ENCODE measurements at regions not wholly inside any gene's neighbourhood (a gene's known extent, or its start where the extent isn't known, plus 50 kb on each side); places are given as distances from the start of the nearest gene placed in this dataset.
A peak's percentile ranks its signal among the peaks of the same experiment; 100 is the strongest.

GRCh38 chrX:17964871-17965270 lies 103.8 kb upstream of the RAI2 start:
- no peak for ATAC-seq
- Histone ChIP-seq H4K20me1 (replicated peaks; ENCODE audit: control insufficient read depth, insufficient read depth, low read length) (no peaks in the 10 kb centered on the region), H3K9ac (ENCODE audit: insufficient read depth in 1 of 2, low read depth in 2 of 2, low read length in 2 of 2) (no peak overlapping the region), H3K27ac (ENCODE audit: extremely low read depth, low read depth, low read length) (no peak overlapping the region), H3K9me3 (replicated peaks; ENCODE audit: control insufficient read depth, insufficient read depth, low read depth, low read length) (no peaks in the 10 kb centered on the region), H3K4me3 (no peak overlapping the region), H3K4me1 (replicated peaks in 1 of 2; ENCODE audit: control insufficient read depth in 2 of 2, insufficient read depth in 2 of 2, low read length in 2 of 2) (no peaks in the 10 kb centered on the region), H3K4me2 (ENCODE audit: insufficient read depth, low read length) (no peak overlapping the region), H3K27me3 (ENCODE audit: control insufficient read depth in 2 of 2, insufficient read depth in 2 of 2, low read length in 2 of 2) (no peaks in the 10 kb centered on the region), H3K36me3 (ENCODE audit: control insufficient read depth, insufficient read depth, low read length) (no peaks in the 10 kb centered on the region), H3K9me1 (ENCODE audit: control insufficient read depth, insufficient read depth, low read length) (no peaks in the 10 kb centered on the region), H3K79me2 (ENCODE audit: control insufficient read depth, insufficient read depth, low read length) (no peaks in the 10 kb centered on the region), H2AFZ (ENCODE audit: low read depth, low read length) (no peak overlapping the region)
- BruUV-seq (replicated peaks), result no TSS peak
- DNase-seq (ENCODE audit: extremely low read depth in 1 of 4, low spot score in 3 of 4), result no peak
- in situ Hi-C loops (cut with MboI), result loop anchor here (25.0 kb wide), 1 partner anchor 422 kb away; no protein-coding TSS in a partner anchor
- ChIA-PET POLR2A (no interaction called here), CTCF (ENCODE audit: low intra/inter-chr PET ratio) (no interaction called here)
- whole genome bisulfite sequencing (ENCODE audit: insufficient coverage, low coverage, missing lambda C conversion rate), result 0% methylated on average over 1 of the region's 1 CpG
- intact Hi-C loops (cut with micrococcal nuclease), result no loop called here
- no peak for FAIRE-seq
- TF ChIP-seq BRD9 (IDR thresholded peaks at IDR 0.05; ENCODE audit: low read depth, partially characterized antibody) (no peak), ZNF79 (CRISPR knock-in tag; IDR thresholded peaks at IDR 0.05; ENCODE audit: low read depth) (peak; percentile 92)

- H3K27me3 ChIP-seq (ENCODE audit: control insufficient read depth in 2 of 2, insufficient read depth in 2 of 2, low read length in 2 of 2), result no peaks in the 10 kb centered on the region
- H3K27ac ChIP-seq (ENCODE audit: extremely low read depth, low read depth, low read length), result no peak overlapping the region
- ATAC-seq (no peak), FAIRE-seq (no peak), DNase-seq (ENCODE audit: extremely low read depth in 1 of 4, low spot score in 3 of 4) (no peak)
- no peak overlapping the region for H3K4me3 ChIP-seq
- H2AFZ ChIP-seq (ENCODE audit: low read depth, low read length), result no peak overlapping the region
- 0% methylated on average over 3 of the region's 3 CpGs for WGBS (ENCODE audit: insufficient coverage, low coverage, missing lambda C conversion rate)
- no peak overlapping the region for H3K9ac ChIP-seq (ENCODE audit: insufficient read depth in 1 of 2, low read depth in 2 of 2, low read length in 2 of 2)
- no peaks in the 10 kb centered on the region for H3K9me1 ChIP-seq (ENCODE audit: control insufficient read depth, insufficient read depth, low read length)
- CTCF ChIA-PET (ENCODE audit: low intra/inter-chr PET ratio), result no interaction called here
- in situ Hi-C loops (cut with MboI) (loop anchor here (25.0 kb wide), 1 partner anchor 426 kb away; no protein-coding TSS in a partner anchor), intact Hi-C loops (cut with micrococcal nuclease) (no loop called here)
- no peaks in the 10 kb centered on the region for H3K79me2 ChIP-seq (ENCODE audit: control insufficient read depth, insufficient read depth, low read length)
- no peaks in the 10 kb centered on the region for H4K20me1 ChIP-seq (replicated peaks; ENCODE audit: control insufficient read depth, insufficient read depth, low read length)
- H3K9me3 ChIP-seq (replicated peaks; ENCODE audit: control insufficient read depth, insufficient read depth, low read depth, low read length), result no peaks in the 10 kb centered on the region
- POLR2A ChIA-PET, result no interaction called here
- no TSS peak for BruUV-seq (replicated peaks)
- H3K4me1 ChIP-seq (replicated peaks in 1 of 2; ENCODE audit: control insufficient read depth in 2 of 2, insufficient read depth in 2 of 2, low read length in 2 of 2), result no peaks in the 10 kb centered on the region
- no peaks in the 10 kb centered on the region for H3K36me3 ChIP-seq (ENCODE audit: control insufficient read depth, insufficient read depth, low read length)
- H3K4me2 ChIP-seq (ENCODE audit: insufficient read depth, low read length), result no peak overlapping the region
- TF ChIP-seq ZNF174 (CRISPR knock-in tag; IDR thresholded peaks at IDR 0.05), result no peak
- TF ChIP-seq HMBOX1 (IDR thresholded peaks at IDR 0.05), result peak; percentile 20; the same call in 1 of the 2 replicates
- no peak for TF ChIP-seq ZBTB1 (CRISPR knock-in tag; IDR thresholded peaks at IDR 0.05; ENCODE audit: borderline replicate concordance, low read depth)
- no peak for TF ChIP-seq ZNF408 (CRISPR knock-in tag; IDR thresholded peaks at IDR 0.05; ENCODE audit: low read depth)
- TF ChIP-seq SPI1 (IDR thresholded peaks at IDR 0.05; ENCODE audit: borderline replicate concordance, low read depth, low read length), result peak; percentile 40; the same call in 1 of the 2 replicates
- TF ChIP-seq SREBF1 (IDR thresholded peaks at IDR 0.05; ENCODE audit: borderline replicate concordance, low read depth, low read length), result no peak
- TF ChIP-seq ZMIZ1 (IDR thresholded peaks at IDR 0.05; ENCODE audit: low read depth in 2 of 2, low read length in 2 of 2), result no peak
- no peak for TF ChIP-seq SMARCA5 (IDR thresholded peaks at IDR 0.05)
Observed at GRCh38 chrX:17960891-17961290, 99.8 kb upstream of the RAI2 start.

Measured in K562 (cell line).